ENCODE measurements at regions not wholly inside any gene's neighbourhood (a gene's known extent, or its start where the extent isn't known, plus 50 kb on each side); places are given as distances from the start of the nearest gene placed in this dataset.

DNA sequence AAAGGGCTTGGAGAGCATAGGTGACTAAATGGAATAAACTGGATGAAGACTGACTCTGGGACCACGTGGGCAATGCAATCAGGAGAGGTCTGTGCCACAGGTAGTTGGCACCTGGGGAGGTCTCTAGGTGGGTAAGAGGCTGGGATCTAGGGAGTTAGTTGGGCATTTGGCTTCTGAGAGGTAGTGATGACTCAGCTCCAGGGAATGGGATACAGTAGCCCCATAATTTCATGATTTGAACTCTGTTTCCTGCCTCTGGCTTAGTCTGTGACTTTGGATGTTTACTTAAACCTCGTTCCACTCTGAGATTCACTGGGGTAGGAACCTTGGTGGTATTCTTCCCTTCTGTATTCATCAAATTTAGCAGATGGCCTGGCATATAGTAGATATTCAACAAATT, 240.8 kb downstream of the KIF4B start:
- H3K27ac ChIP-seq (ENCODE audit: insufficient read depth, low read depth, low read length) = no peak overlapping the region
- H3K4me1 ChIP-seq (ENCODE audit: control insufficient read depth, extremely low read depth, insufficient read depth, low read length) = no peaks in the 10 kb centered on the region
- no peaks in the 10 kb centered on the region for H3K36me3 ChIP-seq (ENCODE audit: control insufficient read depth in 2 of 2, extremely low read depth in 1 of 2, insufficient read depth in 2 of 2, low read length in 2 of 2)
- H2AFZ ChIP-seq (ENCODE audit: low read depth, low read length) = no peak overlapping the region
- ChIA-PET POLR2A (no interaction called here), CTCF (no interaction called here)
- no peak for TF ChIP-seq POLR2AphosphoS5 (IDR thresholded peaks at IDR 0.05; ENCODE audit: insufficient read depth, low read depth, low read length)
- no peak for TF ChIP-seq GATA2 (IDR thresholded peaks at IDR 0.05; ENCODE audit: insufficient read depth, insufficient read length, low read depth, low read length)
- intact Hi-C loops (cut with micrococcal nuclease) (no loop called here), dilution Hi-C loops (cut with MboI; ENCODE audit: extremely low pct_ligation_motif_present, low sequenced_read_pairs) (no loop called here)
- peaks cover 2% of the 10 kb centered on the region for H3K9me3 ChIP-seq (replicated peaks; ENCODE audit: control insufficient read depth, insufficient read depth, low read length)
- H3K27me3 ChIP-seq (ENCODE audit: control insufficient read depth in 2 of 2, insufficient read depth in 2 of 2, low read length in 2 of 2) = no peaks in the 10 kb centered on the region
- BruUV-seq (replicated peaks) = no TSS peak
- H4K20me1 ChIP-seq (replicated peaks; ENCODE audit: control insufficient read depth, extremely low read depth, insufficient read depth, low read length) = no peaks in the 10 kb centered on the region
- no peak for DNase-seq (ENCODE audit: low read depth, low spot score)
- H3K4me2 ChIP-seq (ENCODE audit: insufficient read depth, low read length) = no peak overlapping the region
- no peaks in the 10 kb centered on the region for H3K79me2 ChIP-seq (ENCODE audit: control insufficient read depth, insufficient read depth, low read length)
- FAIRE-seq = no peak
- no peak overlapping the region for H3K4me3 ChIP-seq (replicated peaks in 1 of 3; ENCODE audit: insufficient read depth in 1 of 3, low read depth in 1 of 3, low read length in 3 of 3)
- no peak overlapping the region for H3K9ac ChIP-seq (replicated peaks; ENCODE audit: extremely low read depth, insufficient read depth, low read length)
- no peaks in the 10 kb centered on the region for H3K9me1 ChIP-seq (replicated peaks; ENCODE audit: control insufficient read depth, extremely low read depth, insufficient read depth, low read length)

GRCh38 chr5:155258161-155258560, 244.6 kb downstream of the KIF4B start:
- intact Hi-C loops (cut with micrococcal nuclease) (no loop called here), dilution Hi-C loops (cut with MboI; ENCODE audit: extremely low pct_ligation_motif_present, low sequenced_read_pairs) (no loop called here)
- Histone ChIP-seq H3K4me2 (ENCODE audit: insufficient read depth, low read length) (no peak overlapping the region), H3K36me3 (ENCODE audit: control insufficient read depth in 2 of 2, extremely low read depth in 1 of 2, insufficient read depth in 2 of 2, low read length in 2 of 2) (no peaks in the 10 kb centered on the region), H3K27me3 (ENCODE audit: control insufficient read depth in 2 of 2, insufficient read depth in 2 of 2, low read length in 2 of 2) (no peaks in the 10 kb centered on the region), H3K9me1 (replicated peaks; ENCODE audit: control insufficient read depth, extremely low read depth, insufficient read depth, low read length) (no peaks in the 10 kb centered on the region), H3K9me3 (replicated peaks; ENCODE audit: control insufficient read depth, insufficient read depth, low read length) (peaks cover 2% of the 10 kb centered on the region), H3K27ac (ENCODE audit: insufficient read depth, low read depth, low read length) (no peak overlapping the region), H3K79me2 (ENCODE audit: control insufficient read depth, insufficient read depth, low read length) (no peaks in the 10 kb centered on the region), H3K9ac (replicated peaks; ENCODE audit: extremely low read depth, insufficient read depth, low read length) (no peak overlapping the region), H4K20me1 (replicated peaks; ENCODE audit: control insufficient read depth, extremely low read depth, insufficient read depth, low read length) (no peaks in the 10 kb centered on the region), H3K4me1 (ENCODE audit: control insufficient read depth, extremely low read depth, insufficient read depth, low read length) (no peaks in the 10 kb centered on the region), H3K4me3 (replicated peaks in 1 of 3; ENCODE audit: insufficient read depth in 1 of 3, low read depth in 1 of 3, low read length in 3 of 3) (no peak overlapping the region), H2AFZ (ENCODE audit: low read depth, low read length) (no peak overlapping the region)
- no TSS peak for BruUV-seq (replicated peaks)
- POLR2A ChIA-PET = no interaction called here
- CTCF ChIA-PET = no interaction called here
- no peak for DNase-seq (ENCODE audit: low read depth, low spot score)
- TF ChIP-seq JUN (IDR thresholded peaks at IDR 0.05; ENCODE audit: borderline replicate concordance, insufficient read depth, insufficient read length, low read depth) (no peak), POLR2A (IDR thresholded peaks at IDR 0.05; ENCODE audit: low read depth, low read length) (no peak), POLR2AphosphoS5 (IDR thresholded peaks at IDR 0.05; ENCODE audit: insufficient read depth, low read depth, low read length) (no peak), MYC (IDR thresholded peaks at IDR 0.05; ENCODE audit: low read depth, low read length) (no peak), FOS (IDR thresholded peaks at IDR 0.05; ENCODE audit: borderline replicate concordance, insufficient read depth, low read length) (no peak), EZH2 (IDR thresholded peaks at IDR 0.05; ENCODE audit: borderline replicate concordance, low read depth, low read length, severe bottlenecking) (no peak), CTCF (IDR thresholded peaks at IDR 0.05; ENCODE audit: extremely low read depth in 1 of 2, insufficient read depth in 1 of 2, low read depth in 1 of 2, low read length in 2 of 2) (no peak), GATA2 (IDR thresholded peaks at IDR 0.05; ENCODE audit: insufficient read depth, insufficient read length, low read depth, low read length) (no peak), MAX (IDR thresholded peaks at IDR 0.05; ENCODE audit: insufficient read depth, insufficient read length) (no peak)
- FAIRE-seq = no peak

Measured in endothelial cell of umbilical vein (primary cell).